Erythroblast (primary cell): ENCODE measurements at regions not wholly inside any gene's neighbourhood (a gene's known extent, or its start where the extent isn't known, plus 50 kb on each side); places are given as distances from the start of the nearest gene placed in this dataset.

Source experiments
- GATA1 ChIP-seq: IDR thresholded peaks from 2 replicates; pipeline ENCODE4 v1.6.1; 2011; ENCODE audit warnings: low read depth, mild to moderate bottlenecking, control low read depth, low read length, moderate library complexity
- POLR2A ChIP-seq: IDR thresholded peaks from 2 replicates; pipeline ENCODE4 v1.6.1; 2011; ENCODE audit warnings: mild to moderate bottlenecking, low read length

DNA sequence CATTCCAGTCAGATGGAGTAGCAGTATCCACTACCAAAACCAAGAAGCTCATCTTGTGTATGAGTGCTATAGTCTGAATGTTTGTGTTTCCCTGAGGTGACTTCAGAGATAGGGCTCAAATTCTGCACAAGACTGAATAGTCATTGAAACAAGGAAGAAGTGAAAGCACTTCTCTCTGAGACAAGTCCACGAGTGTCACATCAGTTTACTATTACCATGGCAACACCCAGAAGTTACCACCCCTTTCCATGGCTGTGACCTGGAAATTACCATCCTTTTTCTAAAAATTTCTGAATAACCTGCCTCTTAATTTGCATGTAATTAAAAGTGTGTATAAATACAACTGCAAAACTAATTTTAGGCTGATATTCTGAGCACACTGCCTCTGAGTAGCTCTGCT, 682.1 kb upstream of the ADGRB3 start:
- TF ChIP-seq POLR2A (no peak), GATA1 (no peak)
